ENCODE measurements at regions not wholly inside any gene's neighbourhood (a gene's known extent, or its start where the extent isn't known, plus 50 kb on each side); places are given as distances from the start of the nearest gene placed in this dataset.

- no peaks in the 10 kb centered on the region for H4K20me1 ChIP-seq (ENCODE audit: insufficient read depth)
- H3K9ac ChIP-seq (ENCODE audit: low read length): no peak overlapping the region
- no TSS peak for BruUV-seq (replicated peaks)
- H3K4me1 ChIP-seq (ENCODE audit: control insufficient read depth in 1 of 2, insufficient read depth in 2 of 2, low read length in 2 of 2): peaks cover 0 to 6% of the 10 kb centered on the region in 2 experiments; a peak in 1 of 4 replicates
- H3K4me2 ChIP-seq (ENCODE audit: low read length): no peak overlapping the region
- H3K27ac ChIP-seq (ENCODE audit: low read depth, low read length): no peak overlapping the region
- H3K27me3 ChIP-seq (ENCODE audit: insufficient read depth, low read length): no peaks in the 10 kb centered on the region
- intact Hi-C loops (cut with micrococcal nuclease): no loop called here
- RAD21 ChIA-PET (ENCODE audit: low non-redundant PET in 1 of 2, low total read pairs in 2 of 2, uncharacterized antibody in 2 of 2, unreplicated experiment in 2 of 2): no interaction called here
- POLR2A ChIA-PET: no interaction called here
- CTCF ChIA-PET: no interaction called here
- TF ChIP-seq, protein P1, sequence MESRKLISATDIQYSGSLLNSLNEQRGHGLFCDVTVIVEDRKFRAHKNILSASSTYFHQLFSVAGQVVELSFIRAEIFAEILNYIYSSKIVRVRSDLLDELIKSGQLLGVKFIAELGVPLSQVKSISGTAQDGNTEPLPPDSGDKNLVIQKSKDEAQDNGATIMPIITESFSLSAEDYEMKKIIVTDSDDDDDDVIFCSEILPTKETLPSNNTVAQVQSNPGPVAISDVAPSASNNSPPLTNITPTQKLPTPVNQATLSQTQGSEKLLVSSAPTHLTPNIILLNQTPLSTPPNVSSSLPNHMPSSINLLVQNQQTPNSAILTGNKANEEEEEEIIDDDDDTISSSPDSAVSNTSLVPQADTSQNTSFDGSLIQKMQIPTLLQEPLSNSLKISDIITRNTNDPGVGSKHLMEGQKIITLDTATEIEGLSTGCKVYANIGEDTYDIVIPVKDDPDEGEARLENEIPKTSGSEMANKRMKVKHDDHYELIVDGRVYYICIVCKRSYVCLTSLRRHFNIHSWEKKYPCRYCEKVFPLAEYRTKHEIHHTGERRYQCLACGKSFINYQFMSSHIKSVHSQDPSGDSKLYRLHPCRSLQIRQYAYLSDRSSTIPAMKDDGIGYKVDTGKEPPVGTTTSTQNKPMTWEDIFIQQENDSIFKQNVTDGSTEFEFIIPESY (IDR thresholded peaks at IDR 0.05; ENCODE audit: extremely low read depth, insufficient replicate concordance, low read length): no peak
- TF ChIP-seq SP1 (IDR thresholded peaks at IDR 0.05; ENCODE audit: low read depth) (no peak), EGR1 (IDR thresholded peaks at IDR 0.05; ENCODE audit: low read depth) (no peak), ELF1 (IDR thresholded peaks at IDR 0.05; ENCODE audit: borderline replicate concordance, low read depth) (no peak), POLR2AphosphoS5 (IDR thresholded peaks at IDR 0.05; ENCODE audit: low read depth, low read length) (no peak), SRF (IDR thresholded peaks at IDR 0.05; ENCODE audit: low read depth) (no peak), EZH2 (IDR thresholded peaks at IDR 0.05) (no peak), SIN3A (IDR thresholded peaks at IDR 0.05; ENCODE audit: low read depth) (no peak), ZNF274 (IDR thresholded peaks at IDR 0.05; ENCODE audit: low read depth, low read length) (no peak), RAD21 (IDR thresholded peaks at IDR 0.05; ENCODE audit: low read depth) (no peak), POLR2A (IDR thresholded peaks at IDR 0.05; ENCODE audit: borderline replicate concordance, extremely low read depth, insufficient read depth, insufficient read length) (no peak), MAX (IDR thresholded peaks at IDR 0.05) (no peak)
- TF ChIP-seq, protein P2, sequence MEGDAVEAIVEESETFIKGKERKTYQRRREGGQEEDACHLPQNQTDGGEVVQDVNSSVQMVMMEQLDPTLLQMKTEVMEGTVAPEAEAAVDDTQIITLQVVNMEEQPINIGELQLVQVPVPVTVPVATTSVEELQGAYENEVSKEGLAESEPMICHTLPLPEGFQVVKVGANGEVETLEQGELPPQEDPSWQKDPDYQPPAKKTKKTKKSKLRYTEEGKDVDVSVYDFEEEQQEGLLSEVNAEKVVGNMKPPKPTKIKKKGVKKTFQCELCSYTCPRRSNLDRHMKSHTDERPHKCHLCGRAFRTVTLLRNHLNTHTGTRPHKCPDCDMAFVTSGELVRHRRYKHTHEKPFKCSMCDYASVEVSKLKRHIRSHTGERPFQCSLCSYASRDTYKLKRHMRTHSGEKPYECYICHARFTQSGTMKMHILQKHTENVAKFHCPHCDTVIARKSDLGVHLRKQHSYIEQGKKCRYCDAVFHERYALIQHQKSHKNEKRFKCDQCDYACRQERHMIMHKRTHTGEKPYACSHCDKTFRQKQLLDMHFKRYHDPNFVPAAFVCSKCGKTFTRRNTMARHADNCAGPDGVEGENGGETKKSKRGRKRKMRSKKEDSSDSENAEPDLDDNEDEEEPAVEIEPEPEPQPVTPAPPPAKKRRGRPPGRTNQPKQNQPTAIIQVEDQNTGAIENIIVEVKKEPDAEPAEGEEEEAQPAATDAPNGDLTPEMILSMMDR (IDR thresholded peaks at IDR 0.05 in 2 of 3, conservative IDR thresholded peaks at IDR 0.05 in 1 of 3; ENCODE audit: borderline replicate concordance in 1 of 3, insufficient read depth in 1 of 3, low read depth in 2 of 3, low read length in 2 of 3): no peak
- no peak overlapping the region for H2AFZ ChIP-seq (ENCODE audit: low read depth, low read length, poor library complexity, severe bottlenecking)
- no peaks in the 10 kb centered on the region for H3K36me3 ChIP-seq (ENCODE audit: control insufficient read depth in 1 of 2, insufficient read depth in 2 of 2, low read length in 2 of 2)
- H3K9me2 ChIP-seq (ENCODE audit: insufficient read depth): no peaks in the 10 kb centered on the region
- H3K9me3 ChIP-seq (ENCODE audit: control insufficient read depth in 1 of 2, insufficient read depth in 1 of 2, low read depth in 1 of 2, low read length in 2 of 2): no peaks in the 10 kb centered on the region
- ATAC-seq: no peak
- no peak for DNase-seq (ENCODE audit: low read depth, low spot score)
- no peaks in the 10 kb centered on the region for H3K79me2 ChIP-seq (ENCODE audit: insufficient read depth, low read length)
- H3K4me3 ChIP-seq (replicated peaks in 1 of 2; ENCODE audit: low read depth in 1 of 2, low read length in 2 of 2): no peak overlapping the region
These were observed 538.0 kb upstream of the ID4 start for GRCh38 chr6:19299129-19299528.
